Hepatocyte (in vitro differentiated cells): ENCODE measurements at regions not wholly inside any gene's neighbourhood (a gene's known extent, or its start where the extent isn't known, plus 50 kb on each side); places are given as distances from the start of the nearest gene placed in this dataset.

ENCODE experiments used
- DNase-seq: peaks from one replicate; pipeline ENCODE4 v3.0.0-alpha.2; 2016; ENCODE audit warnings: low spot score
- H2AFZ ChIP-seq: fragments of 200-600 bp; sonication (generic); 2 replicates; pipeline ENCODE4 v1.6.0; 2016; ENCODE audit warnings: antibody characterized with exemption, mild to moderate bottlenecking
- H3K27ac ChIP-seq: fragments of 200-600 bp; sonication (generic); 2 replicates; pipeline ENCODE4 v1.5.1; 2016; ENCODE audit warnings: mild to moderate bottlenecking
- H3K27me3 ChIP-seq: fragments of 200-600 bp; sonication (generic); 2 replicates; pipeline ENCODE4 v1.6.1; 2016
- H3K36me3 ChIP-seq: fragments of 200-600 bp; sonication (generic); replicated peaks from 2 replicates; pipeline ENCODE4 v1.5.1; 2016; ENCODE audit warnings: low read depth; ENCODE audit not compliant: insufficient read depth
- H3K4me1 ChIP-seq: fragments of 200-600 bp; sonication (generic); 2 replicates; pipeline ENCODE4 v1.5.1; 2016; ENCODE audit warnings: mild to moderate bottlenecking, moderate library complexity; ENCODE audit not compliant: insufficient read depth
- H3K4me2 ChIP-seq: fragments of 200-600 bp; sonication (generic); 2 replicates; pipeline ENCODE4 v1.6.0; 2016
- H3K4me3 ChIP-seq: fragments of 200-600 bp; sonication (generic); 2 replicates; pipeline ENCODE4 v1.5.1; 2016; ENCODE audit warnings: mild to moderate bottlenecking
- H3K79me2 ChIP-seq: fragments of 200-600 bp; sonication (generic); 2 replicates; pipeline ENCODE4 v1.6.0; 2017; ENCODE audit warnings: mild to moderate bottlenecking
- H3K9me2 ChIP-seq: fragments of 200-600 bp; sonication (generic); replicated peaks from 2 replicates; pipeline ENCODE4 v1.6.0; 2017; ENCODE audit warnings: mild to moderate bottlenecking; ENCODE audit not compliant: insufficient read depth
- H3K9me3 ChIP-seq: fragments of 200-600 bp; sonication (generic); 2 replicates; pipeline ENCODE4 v1.5.1; 2016; ENCODE audit warnings: low read depth, mild to moderate bottlenecking
- H4K20me1 ChIP-seq: fragments of 200-600 bp; sonication (generic); 2 replicates; pipeline ENCODE4 v1.6.0; 2016; ENCODE audit warnings: mild to moderate bottlenecking; ENCODE audit not compliant: insufficient read depth, poor library complexity, severe bottlenecking
- EZH2 ChIP-seq: fragments of 200-600 bp; sonication (generic); IDR thresholded peaks from 2 replicates; pipeline ENCODE4 v1.6.1; 2016; ENCODE audit warnings: antibody characterized with exemption, mild to moderate bottlenecking, borderline replicate concordance
- EZH2phosphoT487 ChIP-seq: fragments of 200-600 bp; sonication (generic); IDR thresholded peaks from one replicate; pipeline ENCODE4 v1.6.1; 2018; ENCODE audit warnings: antibody characterized with exemption, mild to moderate bottlenecking, low read depth, moderate library complexity; ENCODE audit not compliant: unreplicated experiment, severe bottlenecking
- WGBS: methylation state at CpG from one replicate; pipeline ENCODE4 v1.1.6; 2016; ENCODE audit warnings: low lambda C conversion rate; ENCODE audit errors: missing lambda C conversion rate; 5-methylcytosine and 5-hydroxymethylcytosine counted together
- TF ChIP-seq, protein P1 (sequence below): fragments of 200-600 bp; sonication (generic); IDR thresholded peaks from 2 replicates; pipeline ENCODE4 v1.5.1; 2016; ENCODE audit warnings: antibody characterized with exemption, mild to moderate bottlenecking; ENCODE audit not compliant: poor library complexity

DNA sequence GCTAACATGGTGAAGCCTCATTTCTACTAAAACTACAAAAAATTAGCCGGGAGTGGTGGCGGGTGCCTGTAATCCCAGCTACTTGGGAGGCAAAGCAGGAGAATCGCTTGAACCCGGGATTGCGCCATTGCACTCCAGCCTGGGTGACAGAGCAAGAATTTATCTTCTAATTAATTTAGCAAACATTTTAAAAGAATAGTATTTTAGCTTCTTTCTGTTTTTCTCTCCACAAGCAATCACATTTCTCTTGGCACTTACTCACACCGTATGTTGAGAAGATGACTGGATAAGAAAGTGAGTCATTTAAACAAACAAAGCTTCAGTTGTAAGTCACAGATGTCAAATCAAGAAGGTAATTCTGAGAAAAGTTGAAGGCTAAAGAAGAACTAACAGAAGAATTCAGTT lies 264.0 kb downstream of the ARL4A start:
- no peaks in the 10 kb centered on the region for H3K9me3 ChIP-seq
- 76% methylated on average over 6 of the region's 6 CpGs for WGBS
- DNase-seq: no peak
- TF ChIP-seq, protein P1, sequence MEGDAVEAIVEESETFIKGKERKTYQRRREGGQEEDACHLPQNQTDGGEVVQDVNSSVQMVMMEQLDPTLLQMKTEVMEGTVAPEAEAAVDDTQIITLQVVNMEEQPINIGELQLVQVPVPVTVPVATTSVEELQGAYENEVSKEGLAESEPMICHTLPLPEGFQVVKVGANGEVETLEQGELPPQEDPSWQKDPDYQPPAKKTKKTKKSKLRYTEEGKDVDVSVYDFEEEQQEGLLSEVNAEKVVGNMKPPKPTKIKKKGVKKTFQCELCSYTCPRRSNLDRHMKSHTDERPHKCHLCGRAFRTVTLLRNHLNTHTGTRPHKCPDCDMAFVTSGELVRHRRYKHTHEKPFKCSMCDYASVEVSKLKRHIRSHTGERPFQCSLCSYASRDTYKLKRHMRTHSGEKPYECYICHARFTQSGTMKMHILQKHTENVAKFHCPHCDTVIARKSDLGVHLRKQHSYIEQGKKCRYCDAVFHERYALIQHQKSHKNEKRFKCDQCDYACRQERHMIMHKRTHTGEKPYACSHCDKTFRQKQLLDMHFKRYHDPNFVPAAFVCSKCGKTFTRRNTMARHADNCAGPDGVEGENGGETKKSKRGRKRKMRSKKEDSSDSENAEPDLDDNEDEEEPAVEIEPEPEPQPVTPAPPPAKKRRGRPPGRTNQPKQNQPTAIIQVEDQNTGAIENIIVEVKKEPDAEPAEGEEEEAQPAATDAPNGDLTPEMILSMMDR: no peak
- TF ChIP-seq EZH2phosphoT487 (no peak), EZH2 (no peak)
- no peaks in the 10 kb centered on the region for H3K9me2 ChIP-seq
- no peaks in the 10 kb centered on the region for H3K4me1 ChIP-seq
- H3K27ac ChIP-seq: peak overlapping the region; percentile 11
- H3K79me2 ChIP-seq: no peaks in the 10 kb centered on the region
- H3K27me3 ChIP-seq: no peaks in the 10 kb centered on the region
- no peaks in the 10 kb centered on the region for H4K20me1 ChIP-seq
- no peak overlapping the region for H3K4me2 ChIP-seq
- H2AFZ ChIP-seq: no peak overlapping the region
- no peaks in the 10 kb centered on the region for H3K36me3 ChIP-seq
- H3K4me3 ChIP-seq: no peak overlapping the region

DNA sequence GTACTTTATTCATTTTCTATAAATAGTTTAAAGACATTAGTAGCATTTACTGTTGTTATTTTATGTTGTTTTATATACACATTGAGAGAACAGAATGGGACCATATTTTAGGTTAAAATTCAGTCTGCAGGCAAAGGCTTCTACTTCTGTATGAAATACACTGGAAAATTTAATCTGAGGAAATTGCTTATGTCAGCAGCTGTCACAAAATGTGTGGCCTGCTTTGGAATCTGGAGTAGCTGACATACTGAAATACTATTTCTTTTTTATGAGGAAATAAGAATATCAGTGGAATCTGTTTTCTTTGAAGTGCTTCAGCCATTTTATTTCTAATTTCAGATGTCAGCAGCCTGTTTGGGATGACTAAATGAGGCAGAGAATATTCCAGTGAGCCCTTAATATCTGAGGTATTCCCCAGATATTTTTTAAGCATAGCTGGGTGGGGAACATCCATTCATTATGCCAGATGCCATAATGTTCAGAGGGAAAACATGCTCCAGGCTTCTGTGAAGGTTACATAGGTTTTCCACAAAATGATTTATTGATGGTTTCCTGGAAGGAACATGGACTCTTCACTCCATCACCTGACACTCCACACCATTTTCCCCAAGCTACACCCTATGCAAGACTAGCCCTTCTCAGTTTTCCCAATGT lies 267.1 kb downstream of the ARL4A start:
- Histone ChIP-seq H3K9me2 (no peaks in the 10 kb centered on the region), H3K4me2 (no peak overlapping the region), H3K36me3 (no peaks in the 10 kb centered on the region), H3K27ac (no peak overlapping the region), H4K20me1 (no peaks in the 10 kb centered on the region), H3K27me3 (no peaks in the 10 kb centered on the region), H3K79me2 (no peaks in the 10 kb centered on the region), H3K4me1 (no peaks in the 10 kb centered on the region), H3K4me3 (no peak overlapping the region), H3K9me3 (no peaks in the 10 kb centered on the region), H2AFZ (no peak overlapping the region)
- TF ChIP-seq EZH2 (no peak), EZH2phosphoT487 (no peak)
- TF ChIP-seq, protein P1: no peak
- DNase-seq: no peak

DNA sequence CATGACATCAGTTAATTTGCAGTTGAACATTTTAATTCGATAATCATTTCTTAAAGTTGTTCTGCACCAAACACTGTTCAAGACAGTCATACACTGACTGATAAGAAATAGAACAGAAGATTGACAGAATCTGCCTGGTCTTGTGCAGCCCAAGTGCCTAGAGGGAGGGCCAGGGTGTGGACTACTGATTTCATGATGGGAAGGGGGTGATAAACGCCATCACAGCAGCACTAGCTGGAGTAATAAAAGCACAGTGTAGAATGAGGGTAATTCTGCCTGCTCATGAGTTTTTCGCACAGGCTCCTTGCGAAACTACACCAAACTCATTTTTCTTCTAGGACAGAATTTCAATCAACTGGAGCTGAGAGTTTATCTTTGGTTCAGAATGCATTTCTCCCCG lies 270.1 kb downstream of the ARL4A start:
- H2AFZ ChIP-seq: no peak overlapping the region
- no peaks in the 10 kb centered on the region for H3K9me3 ChIP-seq
- no peak overlapping the region for H3K4me2 ChIP-seq
- H3K27ac ChIP-seq: no peak overlapping the region
- H3K9me2 ChIP-seq: no peaks in the 10 kb centered on the region
- H3K27me3 ChIP-seq: no peaks in the 10 kb centered on the region
- no peaks in the 10 kb centered on the region for H3K4me1 ChIP-seq
- no peaks in the 10 kb centered on the region for H3K36me3 ChIP-seq
- H3K4me3 ChIP-seq: no peak overlapping the region
- WGBS: 84% methylated on average over 5 of the region's 5 CpGs
- H4K20me1 ChIP-seq: no peaks in the 10 kb centered on the region
- no peaks in the 10 kb centered on the region for H3K79me2 ChIP-seq
- no peak for TF ChIP-seq EZH2
- TF ChIP-seq EZH2phosphoT487: no peak
- TF ChIP-seq, protein P1: no peak
- no peak for DNase-seq

DNA sequence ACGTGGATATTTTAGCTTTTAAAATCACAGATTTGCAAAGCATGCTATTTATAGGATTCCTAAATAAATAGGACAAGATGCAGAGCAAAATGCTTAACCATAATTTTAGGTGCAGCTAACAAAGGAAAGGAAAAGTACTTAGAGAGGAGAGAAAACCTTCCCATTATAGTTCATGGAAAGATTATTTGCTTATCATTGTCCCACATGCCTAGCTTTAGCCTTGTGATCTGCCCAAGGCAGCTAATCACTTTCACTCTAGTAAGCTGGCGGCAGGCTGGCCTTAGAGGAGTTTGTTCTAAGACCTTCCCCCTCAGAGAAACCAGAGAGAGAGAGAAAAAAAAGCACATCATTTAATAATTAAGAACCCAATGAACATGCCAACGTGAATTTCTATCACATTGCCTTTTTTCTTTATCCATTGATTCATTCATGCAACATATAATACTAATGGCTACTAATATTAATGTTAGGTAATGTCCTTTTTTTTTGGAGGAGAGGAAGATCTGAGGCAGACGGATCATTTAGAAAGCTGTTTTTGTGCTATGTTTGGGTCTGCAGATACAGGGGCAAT lies 274.6 kb downstream of the ARL4A start:
- DNase-seq: no peak
- H3K4me1 ChIP-seq: no peaks in the 10 kb centered on the region
- no peak for TF ChIP-seq EZH2phosphoT487
- TF ChIP-seq, protein P1: no peak
- no peak for TF ChIP-seq EZH2
- H3K27ac ChIP-seq: no peak overlapping the region
- no peaks in the 10 kb centered on the region for H4K20me1 ChIP-seq
- no peak overlapping the region for H3K4me2 ChIP-seq
- no peak overlapping the region for H2AFZ ChIP-seq
- H3K27me3 ChIP-seq: no peaks in the 10 kb centered on the region
- H3K79me2 ChIP-seq: no peaks in the 10 kb centered on the region
- H3K9me2 ChIP-seq: no peaks in the 10 kb centered on the region
- no peaks in the 10 kb centered on the region for H3K36me3 ChIP-seq
- no peaks in the 10 kb centered on the region for H3K9me3 ChIP-seq
- WGBS: 61% methylated on average over 4 of the region's 4 CpGs
- no peak overlapping the region for H3K4me3 ChIP-seq
